ENCODE measurements at regions not wholly inside any gene's neighbourhood (a gene's known extent, or its start where the extent isn't known, plus 50 kb on each side); places are given as distances from the start of the nearest gene placed in this dataset.

DNA sequence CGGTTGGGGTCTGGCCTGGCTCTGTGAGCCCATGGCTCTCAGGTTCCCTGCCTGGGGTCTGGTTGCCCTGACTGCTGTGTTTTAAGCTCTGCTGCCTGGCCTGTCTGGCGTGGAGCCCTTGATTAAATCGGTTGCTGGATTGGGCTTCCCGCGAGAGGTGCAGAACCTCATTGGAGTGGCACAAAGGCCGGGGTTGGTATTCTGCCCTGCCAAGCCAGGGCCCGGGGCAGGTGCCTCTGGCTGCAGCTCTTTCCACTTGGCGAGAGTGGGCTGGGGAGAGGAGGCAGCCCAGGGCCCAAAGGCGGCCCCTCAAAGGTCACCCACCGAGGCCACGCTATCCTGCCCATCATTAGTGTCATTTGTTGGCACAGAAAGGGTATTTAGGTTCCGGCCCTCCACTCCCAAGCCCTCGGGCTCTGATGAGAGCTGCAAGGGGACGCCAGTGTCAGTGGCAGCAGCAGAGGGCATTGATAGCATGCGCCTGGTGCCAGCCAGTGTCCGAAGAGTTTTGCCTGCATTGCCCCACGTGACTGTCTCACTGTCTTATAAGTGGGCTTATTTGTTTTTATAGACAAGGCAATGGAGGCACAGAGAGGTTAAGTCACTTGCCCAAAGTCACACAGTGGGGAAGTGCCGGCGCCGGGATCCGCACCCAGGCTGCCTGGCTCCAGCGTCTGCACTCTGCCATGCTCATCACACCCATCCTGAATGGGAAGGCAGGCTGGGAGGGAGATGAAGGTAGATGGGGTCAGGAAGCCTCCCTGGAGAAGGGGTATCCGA is 68.0 kb upstream of the CIBAR2 start:
- H3K27me3 Mint-ChIP-seq (ENCODE audit: unreplicated experiment), result peaks cover 15% of the 10 kb centered on the region
- H3K27ac Mint-ChIP-seq (ENCODE audit: unreplicated experiment), result no peak overlapping the region
- no peak for DNase-seq (ENCODE audit: low spot score)
- peaks cover 5% of the 10 kb centered on the region for H3K9me3 Mint-ChIP-seq (ENCODE audit: unreplicated experiment)
- TF ChIP-seq, protein P1, sequence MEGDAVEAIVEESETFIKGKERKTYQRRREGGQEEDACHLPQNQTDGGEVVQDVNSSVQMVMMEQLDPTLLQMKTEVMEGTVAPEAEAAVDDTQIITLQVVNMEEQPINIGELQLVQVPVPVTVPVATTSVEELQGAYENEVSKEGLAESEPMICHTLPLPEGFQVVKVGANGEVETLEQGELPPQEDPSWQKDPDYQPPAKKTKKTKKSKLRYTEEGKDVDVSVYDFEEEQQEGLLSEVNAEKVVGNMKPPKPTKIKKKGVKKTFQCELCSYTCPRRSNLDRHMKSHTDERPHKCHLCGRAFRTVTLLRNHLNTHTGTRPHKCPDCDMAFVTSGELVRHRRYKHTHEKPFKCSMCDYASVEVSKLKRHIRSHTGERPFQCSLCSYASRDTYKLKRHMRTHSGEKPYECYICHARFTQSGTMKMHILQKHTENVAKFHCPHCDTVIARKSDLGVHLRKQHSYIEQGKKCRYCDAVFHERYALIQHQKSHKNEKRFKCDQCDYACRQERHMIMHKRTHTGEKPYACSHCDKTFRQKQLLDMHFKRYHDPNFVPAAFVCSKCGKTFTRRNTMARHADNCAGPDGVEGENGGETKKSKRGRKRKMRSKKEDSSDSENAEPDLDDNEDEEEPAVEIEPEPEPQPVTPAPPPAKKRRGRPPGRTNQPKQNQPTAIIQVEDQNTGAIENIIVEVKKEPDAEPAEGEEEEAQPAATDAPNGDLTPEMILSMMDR (IDR thresholded peaks at IDR 0.05; ENCODE audit: unreplicated experiment), result no peak
- H3K4me1 Mint-ChIP-seq (ENCODE audit: unreplicated experiment), result peaks cover 19% of the 10 kb centered on the region
- H3K4me3 Mint-ChIP-seq (ENCODE audit: unreplicated experiment), result no peak overlapping the region
- peaks cover 22% of the 10 kb centered on the region for H3K36me3 Mint-ChIP-seq (ENCODE audit: low read depth, unreplicated experiment)

- Mint-ChIP-seq H3K27ac (ENCODE audit: unreplicated experiment) (no peak overlapping the region), H3K9me3 (ENCODE audit: unreplicated experiment) (peaks cover 5% of the 10 kb centered on the region), H3K36me3 (ENCODE audit: low read depth, unreplicated experiment) (peaks cover 22% of the 10 kb centered on the region), H3K27me3 (ENCODE audit: unreplicated experiment) (peaks cover 13% of the 10 kb centered on the region), H3K4me1 (ENCODE audit: unreplicated experiment) (peaks cover 11% of the 10 kb centered on the region), H3K4me3 (ENCODE audit: unreplicated experiment) (no peak overlapping the region)
- TF ChIP-seq, protein P1 (IDR thresholded peaks at IDR 0.05; ENCODE audit: unreplicated experiment), result no peak
- DNase-seq (ENCODE audit: low spot score), result no peak
Measured at GRCh38 chr16:85180827-85181738, 68.8 kb upstream of the CIBAR2 start.

GRCh38 chr16:85181739-85182129 is 69.5 kb upstream of the CIBAR2 start:
- TF ChIP-seq, protein P1 (IDR thresholded peaks at IDR 0.05; ENCODE audit: unreplicated experiment), result no peak
- no peak overlapping the region for H3K4me3 Mint-ChIP-seq (ENCODE audit: unreplicated experiment)
- H3K36me3 Mint-ChIP-seq (ENCODE audit: low read depth, unreplicated experiment), result peaks cover 22% of the 10 kb centered on the region
- peaks cover 5% of the 10 kb centered on the region for H3K9me3 Mint-ChIP-seq (ENCODE audit: unreplicated experiment)
- no peak for DNase-seq (ENCODE audit: low spot score)
- peaks cover 13% of the 10 kb centered on the region for H3K27me3 Mint-ChIP-seq (ENCODE audit: unreplicated experiment)
- no peak overlapping the region for H3K27ac Mint-ChIP-seq (ENCODE audit: unreplicated experiment)
- H3K4me1 Mint-ChIP-seq (ENCODE audit: unreplicated experiment), result peaks cover 4% of the 10 kb centered on the region

- Mint-ChIP-seq H3K27ac (ENCODE audit: unreplicated experiment) (no peak overlapping the region), H3K27me3 (ENCODE audit: unreplicated experiment) (peaks cover 13% of the 10 kb centered on the region), H3K4me3 (ENCODE audit: unreplicated experiment) (no peak overlapping the region), H3K9me3 (ENCODE audit: unreplicated experiment) (peaks cover 5% of the 10 kb centered on the region), H3K36me3 (ENCODE audit: low read depth, unreplicated experiment) (peaks cover 22% of the 10 kb centered on the region), H3K4me1 (ENCODE audit: unreplicated experiment) (peaks cover 3% of the 10 kb centered on the region)
- DNase-seq (ENCODE audit: low spot score), result no peak
- TF ChIP-seq, protein P1 (IDR thresholded peaks at IDR 0.05; ENCODE audit: unreplicated experiment), result no peak
Measured at GRCh38 chr16:85182286-85182685, 70.0 kb upstream of the CIBAR2 start.

All from endothelial cell (in vitro differentiated cells).